Adrenal gland (tissue), 5 donors: ENCODE measurements at regions not wholly inside any gene's neighbourhood (a gene's known extent, or its start where the extent isn't known, plus 50 kb on each side); places are given as distances from the start of the nearest gene placed in this dataset.

Source experiments
- POLR2A ChIP-seq, 2 donors: fragments of 450-650 bp; IDR thresholded peaks; one replicate each; pipeline ENCODE4 v1.6.1; 2017; ENCODE audit warnings: antibody characterized with exemption in 2 of 2, mild to moderate bottlenecking in 2 of 2, moderate library complexity in 1 of 2
- TF ChIP-seq, protein P1 (sequence below), 6 experiments: fragments of 450-650 bp in 4 of 6; fragments of 200-600 bp in 2 of 6; sonication (generic) in 1 of 6; IDR thresholded peaks; 1 replicate in 5 of 6; 2 replicates in 1 of 6; pipeline versions ENCODE4 v1.5.1 to v1.8.0; 2016 to 2021; ENCODE audit warnings: antibody characterized with exemption in 6 of 6, mild to moderate bottlenecking in 2 of 6, moderate library complexity in 1 of 6
- donor health status: DM: no; HTN: no; CAD: no.

DNA sequence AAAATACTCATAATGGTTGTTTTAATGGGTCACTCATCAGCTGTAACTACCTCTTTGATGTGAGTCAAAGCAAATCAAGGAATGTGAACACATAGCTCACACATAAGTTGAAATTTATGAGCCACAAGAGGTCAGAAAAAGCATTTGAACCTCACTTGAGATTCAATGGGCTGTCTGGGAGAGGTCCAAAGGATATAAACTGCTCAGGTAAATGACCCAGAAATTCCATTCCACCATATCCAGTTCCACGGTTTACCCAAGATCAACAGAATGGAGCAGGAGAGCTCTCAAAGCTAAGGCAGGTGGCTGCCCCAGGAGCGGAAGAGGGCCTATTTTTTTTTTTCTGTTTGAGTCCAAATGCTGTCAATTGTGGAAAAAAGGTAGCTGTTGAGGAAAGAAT lies 464.1 kb downstream of the TNS1 start:
- TF ChIP-seq, protein P1, sequence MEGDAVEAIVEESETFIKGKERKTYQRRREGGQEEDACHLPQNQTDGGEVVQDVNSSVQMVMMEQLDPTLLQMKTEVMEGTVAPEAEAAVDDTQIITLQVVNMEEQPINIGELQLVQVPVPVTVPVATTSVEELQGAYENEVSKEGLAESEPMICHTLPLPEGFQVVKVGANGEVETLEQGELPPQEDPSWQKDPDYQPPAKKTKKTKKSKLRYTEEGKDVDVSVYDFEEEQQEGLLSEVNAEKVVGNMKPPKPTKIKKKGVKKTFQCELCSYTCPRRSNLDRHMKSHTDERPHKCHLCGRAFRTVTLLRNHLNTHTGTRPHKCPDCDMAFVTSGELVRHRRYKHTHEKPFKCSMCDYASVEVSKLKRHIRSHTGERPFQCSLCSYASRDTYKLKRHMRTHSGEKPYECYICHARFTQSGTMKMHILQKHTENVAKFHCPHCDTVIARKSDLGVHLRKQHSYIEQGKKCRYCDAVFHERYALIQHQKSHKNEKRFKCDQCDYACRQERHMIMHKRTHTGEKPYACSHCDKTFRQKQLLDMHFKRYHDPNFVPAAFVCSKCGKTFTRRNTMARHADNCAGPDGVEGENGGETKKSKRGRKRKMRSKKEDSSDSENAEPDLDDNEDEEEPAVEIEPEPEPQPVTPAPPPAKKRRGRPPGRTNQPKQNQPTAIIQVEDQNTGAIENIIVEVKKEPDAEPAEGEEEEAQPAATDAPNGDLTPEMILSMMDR (IDR thresholded peaks at IDR 0.05): no peak
- TF ChIP-seq POLR2A (IDR thresholded peaks at IDR 0.05): no peak
